ENCODE measurements at regions not wholly inside any gene's neighbourhood (a gene's known extent, or its start where the extent isn't known, plus 50 kb on each side); places are given as distances from the start of the nearest gene placed in this dataset.

- Histone ChIP-seq H3K36me3 (ENCODE audit: control insufficient read depth, insufficient read depth, low read length) (no peaks in the 10 kb centered on the region), H3K9me3 (ENCODE audit: control insufficient read depth, insufficient read depth, low read length) (no peaks in the 10 kb centered on the region), H3K9ac (ENCODE audit: low read depth, low read length) (no peak overlapping the region), H3K4me3 (ENCODE audit: low read depth, low read length) (no peak overlapping the region), H3K4me1 (ENCODE audit: control insufficient read depth, insufficient read depth, low read length) (peaks cover 9% of the 10 kb centered on the region), H3K27me3 (ENCODE audit: control insufficient read depth, insufficient read depth, low read length) (no peaks in the 10 kb centered on the region)
Measured at GRCh38 chr7:13028036-13028824, 340.8 kb downstream of the ARL4A start.

- no peak overlapping the region for H3K4me3 ChIP-seq (ENCODE audit: low read depth, low read length)
- H3K9ac ChIP-seq (ENCODE audit: low read depth, low read length): no peak overlapping the region
- no peaks in the 10 kb centered on the region for H3K27me3 ChIP-seq (ENCODE audit: control insufficient read depth, insufficient read depth, low read length)
- H3K36me3 ChIP-seq (ENCODE audit: control insufficient read depth, insufficient read depth, low read length): no peaks in the 10 kb centered on the region
- H3K9me3 ChIP-seq (ENCODE audit: control insufficient read depth, insufficient read depth, low read length): no peaks in the 10 kb centered on the region
- H3K4me1 ChIP-seq (ENCODE audit: control insufficient read depth, insufficient read depth, low read length): peaks cover 9% of the 10 kb centered on the region
Measured at GRCh38 chr7:13028825-13029099, 341.3 kb downstream of the ARL4A start.

GRCh38 chr7:13031468-13031867 is 344.0 kb downstream of the ARL4A start:
- no peak overlapping the region for H3K4me3 ChIP-seq (ENCODE audit: low read depth, low read length)
- no peak overlapping the region for H3K9ac ChIP-seq (ENCODE audit: low read depth, low read length)
- peaks cover 5% of the 10 kb centered on the region for H3K9me3 ChIP-seq (ENCODE audit: control insufficient read depth, insufficient read depth, low read length)
- no peaks in the 10 kb centered on the region for H3K27me3 ChIP-seq (ENCODE audit: control insufficient read depth, insufficient read depth, low read length)
- H3K36me3 ChIP-seq (ENCODE audit: control insufficient read depth, insufficient read depth, low read length): no peaks in the 10 kb centered on the region
- peaks cover 21% of the 10 kb centered on the region for H3K4me1 ChIP-seq (ENCODE audit: control insufficient read depth, insufficient read depth, low read length)

GRCh38 chr7:13032084-13032483 is 344.7 kb downstream of the ARL4A start:
- no peak overlapping the region for H3K4me3 ChIP-seq (ENCODE audit: low read depth, low read length)
- no peak overlapping the region for H3K9ac ChIP-seq (ENCODE audit: low read depth, low read length)
- H3K4me1 ChIP-seq (ENCODE audit: control insufficient read depth, insufficient read depth, low read length): peaks cover 21% of the 10 kb centered on the region
- no peaks in the 10 kb centered on the region for H3K27me3 ChIP-seq (ENCODE audit: control insufficient read depth, insufficient read depth, low read length)
- peaks cover 5% of the 10 kb centered on the region for H3K9me3 ChIP-seq (ENCODE audit: control insufficient read depth, insufficient read depth, low read length)
- H3K36me3 ChIP-seq (ENCODE audit: control insufficient read depth, insufficient read depth, low read length): no peaks in the 10 kb centered on the region

- Histone ChIP-seq H3K4me3 (ENCODE audit: low read depth, low read length) (no peak overlapping the region), H3K9ac (ENCODE audit: low read depth, low read length) (no peak overlapping the region), H3K9me3 (ENCODE audit: control insufficient read depth, insufficient read depth, low read length) (peaks cover 5% of the 10 kb centered on the region), H3K36me3 (ENCODE audit: control insufficient read depth, insufficient read depth, low read length) (no peaks in the 10 kb centered on the region), H3K27me3 (ENCODE audit: control insufficient read depth, insufficient read depth, low read length) (no peaks in the 10 kb centered on the region), H3K4me1 (ENCODE audit: control insufficient read depth, insufficient read depth, low read length) (peaks cover 21% of the 10 kb centered on the region)
Measured at GRCh38 chr7:13032576-13032975, 345.1 kb downstream of the ARL4A start.

GRCh38 chr7:13034693-13035092 is 347.3 kb downstream of the ARL4A start:
- no peaks in the 10 kb centered on the region for H3K36me3 ChIP-seq (ENCODE audit: control insufficient read depth, insufficient read depth, low read length)
- H3K9me3 ChIP-seq (ENCODE audit: control insufficient read depth, insufficient read depth, low read length): peaks cover 5% of the 10 kb centered on the region
- no peak overlapping the region for H3K9ac ChIP-seq (ENCODE audit: low read depth, low read length)
- H3K4me1 ChIP-seq (ENCODE audit: control insufficient read depth, insufficient read depth, low read length): peaks cover 21% of the 10 kb centered on the region
- no peak overlapping the region for H3K4me3 ChIP-seq (ENCODE audit: low read depth, low read length)
- H3K27me3 ChIP-seq (ENCODE audit: control insufficient read depth, insufficient read depth, low read length): no peaks in the 10 kb centered on the region

- H3K9me3 ChIP-seq (ENCODE audit: control insufficient read depth, insufficient read depth, low read length): peaks cover 5% of the 10 kb centered on the region
- H3K9ac ChIP-seq (ENCODE audit: low read depth, low read length): no peak overlapping the region
- H3K4me3 ChIP-seq (ENCODE audit: low read depth, low read length): no peak overlapping the region
- no peaks in the 10 kb centered on the region for H3K36me3 ChIP-seq (ENCODE audit: control insufficient read depth, insufficient read depth, low read length)
- no peaks in the 10 kb centered on the region for H3K27me3 ChIP-seq (ENCODE audit: control insufficient read depth, insufficient read depth, low read length)
- peaks cover 21% of the 10 kb centered on the region for H3K4me1 ChIP-seq (ENCODE audit: control insufficient read depth, insufficient read depth, low read length)
Measured at GRCh38 chr7:13035233-13035632, 347.8 kb downstream of the ARL4A start.

- Histone ChIP-seq H3K9me3 (ENCODE audit: control insufficient read depth, insufficient read depth, low read length) (peaks cover 5% of the 10 kb centered on the region), H3K4me1 (ENCODE audit: control insufficient read depth, insufficient read depth, low read length) (peaks cover 21% of the 10 kb centered on the region), H3K36me3 (ENCODE audit: control insufficient read depth, insufficient read depth, low read length) (no peaks in the 10 kb centered on the region), H3K27me3 (ENCODE audit: control insufficient read depth, insufficient read depth, low read length) (no peaks in the 10 kb centered on the region), H3K4me3 (ENCODE audit: low read depth, low read length) (no peak overlapping the region), H3K9ac (ENCODE audit: low read depth, low read length) (no peak overlapping the region)
Measured at GRCh38 chr7:13036256-13036780, 348.9 kb downstream of the ARL4A start.

GRCh38 chr7:13037216-13037615 is 349.8 kb downstream of the ARL4A start:
- no peak overlapping the region for H3K9ac ChIP-seq (ENCODE audit: low read depth, low read length)
- H3K9me3 ChIP-seq (ENCODE audit: control insufficient read depth, insufficient read depth, low read length): peaks cover 5% of the 10 kb centered on the region
- H3K27me3 ChIP-seq (ENCODE audit: control insufficient read depth, insufficient read depth, low read length): no peaks in the 10 kb centered on the region
- no peaks in the 10 kb centered on the region for H3K36me3 ChIP-seq (ENCODE audit: control insufficient read depth, insufficient read depth, low read length)
- peaks cover 18% of the 10 kb centered on the region for H3K4me1 ChIP-seq (ENCODE audit: control insufficient read depth, insufficient read depth, low read length)
- H3K4me3 ChIP-seq (ENCODE audit: low read depth, low read length): no peak overlapping the region

GRCh38 chr7:13041368-13041988 is 354.0 kb downstream of the ARL4A start:
- Histone ChIP-seq H3K9me3 (ENCODE audit: control insufficient read depth, insufficient read depth, low read length) (no peaks in the 10 kb centered on the region), H3K36me3 (ENCODE audit: control insufficient read depth, insufficient read depth, low read length) (no peaks in the 10 kb centered on the region), H3K4me1 (ENCODE audit: control insufficient read depth, insufficient read depth, low read length) (no peaks in the 10 kb centered on the region), H3K4me3 (ENCODE audit: low read depth, low read length) (no peak overlapping the region), H3K9ac (ENCODE audit: low read depth, low read length) (no peak overlapping the region), H3K27me3 (ENCODE audit: control insufficient read depth, insufficient read depth, low read length) (no peaks in the 10 kb centered on the region)

- Histone ChIP-seq H3K27me3 (ENCODE audit: control insufficient read depth, insufficient read depth, low read length) (no peaks in the 10 kb centered on the region), H3K36me3 (ENCODE audit: control insufficient read depth, insufficient read depth, low read length) (no peaks in the 10 kb centered on the region), H3K9ac (ENCODE audit: low read depth, low read length) (no peak overlapping the region), H3K4me3 (ENCODE audit: low read depth, low read length) (no peak overlapping the region), H3K4me1 (ENCODE audit: control insufficient read depth, insufficient read depth, low read length) (no peaks in the 10 kb centered on the region), H3K9me3 (ENCODE audit: control insufficient read depth, insufficient read depth, low read length) (no peaks in the 10 kb centered on the region)
Measured at GRCh38 chr7:13042605-13043236, 355.3 kb downstream of the ARL4A start.

- no peaks in the 10 kb centered on the region for H3K27me3 ChIP-seq (ENCODE audit: control insufficient read depth, insufficient read depth, low read length)
Measured at GRCh38 chr7:13044309-13044708, 356.9 kb downstream of the ARL4A start.

More at GRCh38 chr7:13044309-13044708, 356.9 kb downstream of the ARL4A start:
- H3K4me1 ChIP-seq (ENCODE audit: control insufficient read depth, insufficient read depth, low read length): no peaks in the 10 kb centered on the region
- H3K4me3 ChIP-seq (ENCODE audit: low read depth, low read length): no peak overlapping the region
- H3K9ac ChIP-seq (ENCODE audit: low read depth, low read length): no peak overlapping the region
- no peaks in the 10 kb centered on the region for H3K36me3 ChIP-seq (ENCODE audit: control insufficient read depth, insufficient read depth, low read length)
- no peaks in the 10 kb centered on the region for H3K9me3 ChIP-seq (ENCODE audit: control insufficient read depth, insufficient read depth, low read length)

Data from iPS-15b (cell line).